SK-N-SH treated with all-trans-retinoic acid at 6 μM for 48 hours (cell line): ENCODE measurements at regions not wholly inside any gene's neighbourhood (a gene's known extent, or its start where the extent isn't known, plus 50 kb on each side); places are given as distances from the start of the nearest gene placed in this dataset.

Experiments
- ARNTL ChIP-seq: fragments of 450-650 bp; formaldehyde crosslinking; IDR thresholded peaks from 2 replicates; pipeline ENCODE4 v1.5.0; 2020; ENCODE audit warnings: low read depth, mild to moderate bottlenecking, moderate library complexity, borderline replicate concordance
- CREB5 ChIP-seq: fragments of 250-450 bp; sonication (Bioruptor Pico); IDR thresholded peaks from 2 replicates; pipeline ENCODE4 v1.5.1; 2020; ENCODE audit warnings: low read depth, mild to moderate bottlenecking, moderate library complexity
- ISL1 ChIP-seq: fragments of 250-450 bp; sonication (Bioruptor Pico); IDR thresholded peaks from 2 replicates; pipeline ENCODE4 v2.1.2; 2022; ENCODE audit warnings: mild to moderate bottlenecking, moderate library complexity
- RARB ChIP-seq: fragments of 250-450 bp; sonication (Bioruptor Pico); IDR thresholded peaks from 2 replicates; pipeline ENCODE4 v1.8.0; 2021; ENCODE audit warnings: mild to moderate bottlenecking, moderate library complexity
- ZC3H10 ChIP-seq: fragments of 250-450 bp; sonication (Bioruptor Pico); IDR thresholded peaks from 2 replicates; pipeline ENCODE4 v1.5.1; 2021; ENCODE audit warnings: mild to moderate bottlenecking, moderate library complexity
- ZFP3 ChIP-seq: fragments of 250-450 bp; sonication (Bioruptor Pico); IDR thresholded peaks from 2 replicates; pipeline ENCODE4 v1.5.0; 2020; ENCODE audit warnings: mild to moderate bottlenecking, moderate library complexity
- ZNF70 ChIP-seq: fragments of 450-650 bp; formaldehyde crosslinking; IDR thresholded peaks from 2 replicates; pipeline ENCODE4 v1.5.0; 2020; ENCODE audit warnings: mild to moderate bottlenecking, moderate library complexity

GRCh38 chr21:21952566-21952965 is 954.4 kb downstream of the NCAM2 start:
- no peak for TF ChIP-seq ISL1 (CRISPR knock-in tag)
- no peak for TF ChIP-seq ARNTL (CRISPR knock-in tag)
- TF ChIP-seq CREB5, result no peak
- TF ChIP-seq ZNF70 (CRISPR knock-in tag), result no peak
- no peak for TF ChIP-seq ZFP3
- no peak for TF ChIP-seq RARB (CRISPR knock-in tag)
- TF ChIP-seq ZC3H10 (CRISPR knock-in tag), result no peak
